ENCODE measurements at regions not wholly inside any gene's neighbourhood (a gene's known extent, or its start where the extent isn't known, plus 50 kb on each side); places are given as distances from the start of the nearest gene placed in this dataset.

GRCh38 chr7:46713868-46714596, 793.0 kb upstream of the IGFBP3 start:
- Histone ChIP-seq H3K27ac (no peak overlapping the region), H3K27me3 (no peaks in the 10 kb centered on the region), H3K9me3 (no peaks in the 10 kb centered on the region), H3K4me3 (no peak overlapping the region), H3K4me1 (peaks cover 0 to 2% of the 10 kb centered on the region in 2 donors), H3K36me3 (no peaks in the 10 kb centered on the region)
- intact Hi-C loops (cut with DNase I) = no loop called here
- TF ChIP-seq CTCF (IDR thresholded peaks at IDR 0.05) = no peak
- no peak for DNase-seq (ENCODE audit: low spot score in 2 of 2)

DNA sequence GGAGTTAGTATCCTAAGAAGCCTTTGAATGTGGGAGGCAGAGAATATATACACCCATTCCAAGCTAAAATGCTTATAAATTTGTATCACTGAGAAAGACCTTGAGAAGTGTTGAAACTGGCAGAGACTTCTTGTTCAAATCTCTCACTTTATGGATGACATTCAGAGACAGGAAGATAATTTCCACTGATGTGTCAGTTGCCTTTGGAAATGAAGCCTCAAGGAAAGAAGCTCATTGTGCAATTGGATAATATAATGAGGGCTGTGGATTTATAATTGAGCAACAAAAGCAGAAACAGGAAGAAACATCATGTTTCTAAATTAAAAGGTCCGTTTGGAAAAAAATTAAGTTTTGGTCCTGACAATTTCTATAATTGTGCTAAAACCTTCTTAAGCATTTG, 789.9 kb upstream of the IGFBP3 start:
- peaks cover 0 to 2% of the 10 kb centered on the region in 2 donors for H3K4me1 ChIP-seq
- no peak for TF ChIP-seq CTCF (IDR thresholded peaks at IDR 0.05)
- intact Hi-C loops (cut with DNase I) = no loop called here
- H3K36me3 ChIP-seq = no peaks in the 10 kb centered on the region
- H3K9me3 ChIP-seq = no peaks in the 10 kb centered on the region
- no peak overlapping the region for H3K27ac ChIP-seq
- no peak overlapping the region for H3K4me3 ChIP-seq
- no peaks in the 10 kb centered on the region for H3K27me3 ChIP-seq
- no peak for DNase-seq (ENCODE audit: low spot score in 2 of 2)

GRCh38 chr7:46707973-46708372, 786.9 kb upstream of the IGFBP3 start:
- intact Hi-C loops (cut with DNase I) = no loop called here
- TF ChIP-seq CTCF (IDR thresholded peaks at IDR 0.05) = no peak
- DNase-seq (ENCODE audit: low spot score in 2 of 2) = no peak
- H3K4me3 ChIP-seq = no peak overlapping the region
- no peaks in the 10 kb centered on the region for H3K36me3 ChIP-seq
- no peaks in the 10 kb centered on the region for H3K27me3 ChIP-seq
- no peaks in the 10 kb centered on the region for H3K9me3 ChIP-seq
- H3K4me1 ChIP-seq = peaks cover 0 to 7% of the 10 kb centered on the region in 2 donors
- H3K27ac ChIP-seq = no peak overlapping the region

DNA sequence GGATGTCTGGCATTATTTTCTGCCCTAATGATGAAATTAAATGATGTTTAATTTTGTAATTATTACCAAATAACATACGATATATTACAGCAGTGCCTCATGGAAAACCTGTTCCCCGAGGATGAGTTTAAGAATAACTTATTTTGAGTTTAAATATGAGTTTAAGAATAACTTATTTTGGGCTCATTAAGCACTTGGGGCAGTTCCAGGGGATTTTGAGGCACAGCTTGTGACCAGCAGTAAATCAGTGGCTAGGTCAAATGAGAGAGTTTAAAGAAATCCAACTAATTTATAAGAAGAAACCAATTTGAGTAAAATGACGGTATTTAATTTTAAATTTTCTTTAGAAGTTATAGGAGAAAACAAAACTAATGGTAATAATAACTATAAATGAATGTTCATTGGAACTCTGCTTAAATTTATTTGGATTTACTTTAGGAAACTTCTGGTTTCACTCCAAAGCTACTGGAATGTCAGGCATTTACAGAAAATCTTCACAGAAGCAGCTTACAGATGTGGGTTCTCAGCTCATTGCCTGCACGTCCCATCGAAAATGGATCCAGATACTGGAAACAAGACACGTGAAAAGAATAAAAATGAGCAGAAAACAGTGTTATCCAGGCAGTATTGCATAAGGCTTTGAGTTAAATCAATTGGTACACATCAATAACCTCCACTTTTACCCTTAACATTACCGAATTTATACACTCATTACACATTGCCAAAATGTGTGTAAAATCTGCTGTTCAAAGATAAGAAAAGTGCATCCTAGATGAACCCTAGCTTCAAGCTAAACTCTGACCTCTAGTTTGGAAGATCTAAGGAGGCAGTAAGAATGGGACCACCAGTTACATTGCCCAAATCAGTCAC, 784.5 kb upstream of the IGFBP3 start:
- H3K36me3 ChIP-seq = no peaks in the 10 kb centered on the region
- no peak for TF ChIP-seq CTCF (IDR thresholded peaks at IDR 0.05)

DNA sequence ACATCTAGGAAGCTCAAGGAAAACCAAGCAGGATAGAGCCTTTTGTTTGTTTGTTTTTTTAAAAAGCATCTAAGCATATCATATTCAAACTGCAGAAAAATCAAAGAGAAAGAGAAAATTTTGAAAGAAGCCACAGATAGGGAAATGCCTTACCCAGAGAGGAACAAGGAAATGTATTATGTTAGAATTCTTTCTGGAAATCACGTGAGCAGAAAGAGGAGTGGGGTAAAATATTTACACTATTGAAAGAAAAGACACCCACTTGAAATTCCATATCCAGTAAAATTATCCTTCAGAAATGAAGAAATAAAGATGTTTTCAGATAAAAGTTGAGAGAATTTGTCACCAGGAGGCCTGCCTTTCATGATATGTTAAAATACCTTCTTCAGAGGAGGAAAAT, 775.7 kb upstream of the IGFBP3 start:
- H3K9me3 ChIP-seq = no peaks in the 10 kb centered on the region
- no peaks in the 10 kb centered on the region for H3K4me1 ChIP-seq
- no peak for TF ChIP-seq CTCF (IDR thresholded peaks at IDR 0.05)
- no peak overlapping the region for H3K27ac ChIP-seq
- H3K27me3 ChIP-seq = no peaks in the 10 kb centered on the region
- intact Hi-C loops (cut with DNase I) = no loop called here
- no peak for DNase-seq (ENCODE audit: low spot score in 2 of 2)
- no peaks in the 10 kb centered on the region for H3K36me3 ChIP-seq
- no peak overlapping the region for H3K4me3 ChIP-seq

More for the DNA sequence above, 784.5 kb upstream of the IGFBP3 start:
- intact Hi-C loops (cut with DNase I) = no loop called here
- no peaks in the 10 kb centered on the region for H3K27me3 ChIP-seq
- H3K9me3 ChIP-seq = no peaks in the 10 kb centered on the region
- no peak overlapping the region for H3K4me3 ChIP-seq
- no peak overlapping the region for H3K27ac ChIP-seq
- peaks cover 0 to 4% of the 10 kb centered on the region in 2 donors for H3K4me1 ChIP-seq
- no peak for DNase-seq (ENCODE audit: low spot score in 2 of 2)

Data from ascending aorta (tissue), 2 donors.